Globus pallidus (tissue), 1 donor: ENCODE measurements at regions not wholly inside any gene's neighbourhood (a gene's known extent, or its start where the extent isn't known, plus 50 kb on each side); places are given as distances from the start of the nearest gene placed in this dataset.

ENCODE experiments used
- DNase-seq: peaks from one replicate; pipeline ENCODE4 v3.0.0-alpha.2; 2015; ENCODE audit warnings: low spot score

DNA sequence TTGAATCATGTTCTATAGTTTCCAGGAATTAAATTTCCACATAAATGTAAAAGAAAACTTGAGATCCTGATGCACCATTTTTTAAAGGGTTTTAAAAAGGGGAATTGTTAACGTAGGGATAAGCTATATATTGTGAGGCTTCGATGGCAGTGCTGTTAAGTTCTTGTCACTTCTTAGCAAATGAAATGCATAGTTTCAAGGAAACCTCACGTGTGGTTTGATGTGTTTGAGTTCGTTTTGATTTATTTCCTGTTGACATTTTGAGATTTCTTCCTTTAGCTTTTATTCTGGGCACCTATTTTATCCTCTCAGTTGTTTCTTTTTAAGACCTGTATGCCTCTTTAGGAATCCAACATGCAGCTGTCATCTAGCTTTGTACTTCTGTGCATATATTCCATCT lies 301.0 kb downstream of the DOCK8 start:
- DNase-seq, result no peak

DNA sequence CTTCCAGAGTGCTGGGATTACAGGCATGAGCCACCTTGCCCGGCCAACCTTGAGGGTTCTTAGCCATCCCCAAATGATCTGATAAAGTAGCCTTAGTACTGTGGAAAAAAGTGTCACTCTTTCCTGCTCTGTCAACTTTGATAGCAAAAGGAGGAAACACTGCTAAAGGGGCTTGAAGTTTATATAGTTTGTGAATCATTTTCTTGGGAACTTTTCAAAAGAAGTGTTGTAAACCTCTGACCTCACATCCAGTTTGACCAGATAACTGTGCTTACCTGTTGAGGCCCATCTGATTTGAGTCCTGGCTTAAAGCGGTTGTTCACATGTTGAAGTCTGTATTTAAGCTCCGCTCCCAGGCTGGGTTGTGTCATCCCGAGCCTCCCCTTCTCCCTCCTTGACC lies 303.3 kb downstream of the DOCK8 start:
- DNase-seq, result no peak

DNA sequence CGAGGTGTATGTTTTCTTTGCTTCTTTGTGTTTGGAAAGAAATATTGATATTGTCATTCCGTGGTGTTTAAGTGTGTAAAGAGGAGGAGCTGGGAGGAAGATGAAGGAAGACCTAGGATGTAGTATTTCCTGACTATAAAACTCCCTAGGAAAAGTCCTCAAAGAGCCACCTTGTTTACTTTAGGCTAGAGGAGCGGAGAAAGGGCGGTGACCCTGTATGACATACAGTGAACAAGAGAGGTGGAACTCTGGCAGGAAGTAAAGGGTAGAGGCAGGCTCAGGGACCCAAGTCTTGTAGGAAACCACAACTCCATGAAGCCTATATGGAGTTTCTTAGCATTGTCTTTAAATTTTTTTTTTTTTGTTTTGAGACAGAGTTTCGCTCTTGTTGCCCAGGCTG lies 303.9 kb downstream of the DOCK8 start:
- DNase-seq, result no peak

DNA sequence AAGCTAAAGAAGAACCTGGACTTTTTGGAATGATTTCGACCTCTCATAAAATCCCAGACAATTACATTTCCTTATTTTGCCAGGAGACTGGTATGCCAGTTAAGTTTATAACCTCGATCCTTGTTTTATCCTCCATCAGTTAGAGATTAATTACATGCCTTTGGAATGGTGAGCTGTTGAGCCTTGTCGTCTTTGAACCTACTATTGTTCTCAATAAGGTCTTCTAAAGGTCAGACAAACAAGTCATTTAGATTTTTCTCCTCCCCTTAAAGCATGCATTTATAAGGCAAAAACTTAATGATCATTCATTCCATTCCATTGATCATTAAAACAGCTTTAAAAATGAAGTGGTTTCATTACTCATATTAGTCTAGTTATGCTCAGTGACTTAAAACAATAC lies 304.9 kb downstream of the DOCK8 start:
- DNase-seq, result no peak

DNA sequence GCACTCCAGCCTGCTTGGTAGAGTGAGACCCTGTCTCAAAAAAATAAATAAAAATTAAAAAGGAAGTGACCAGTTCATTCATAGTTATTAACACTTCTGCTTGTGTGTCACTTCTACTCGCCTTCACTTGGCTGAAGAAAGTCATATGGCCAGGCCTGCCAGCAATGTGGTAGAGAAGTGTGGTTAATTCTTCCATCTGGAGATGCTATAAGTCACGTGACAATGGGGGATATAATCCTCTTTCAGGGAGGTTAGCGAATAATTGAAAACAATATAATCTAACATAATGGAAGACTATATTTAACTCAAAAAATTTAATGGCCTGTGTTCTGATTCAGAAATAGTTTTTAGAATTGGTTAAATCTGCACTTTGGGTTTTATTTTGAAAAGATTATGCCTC lies 305.6 kb downstream of the DOCK8 start:
- no peak for DNase-seq

DNA sequence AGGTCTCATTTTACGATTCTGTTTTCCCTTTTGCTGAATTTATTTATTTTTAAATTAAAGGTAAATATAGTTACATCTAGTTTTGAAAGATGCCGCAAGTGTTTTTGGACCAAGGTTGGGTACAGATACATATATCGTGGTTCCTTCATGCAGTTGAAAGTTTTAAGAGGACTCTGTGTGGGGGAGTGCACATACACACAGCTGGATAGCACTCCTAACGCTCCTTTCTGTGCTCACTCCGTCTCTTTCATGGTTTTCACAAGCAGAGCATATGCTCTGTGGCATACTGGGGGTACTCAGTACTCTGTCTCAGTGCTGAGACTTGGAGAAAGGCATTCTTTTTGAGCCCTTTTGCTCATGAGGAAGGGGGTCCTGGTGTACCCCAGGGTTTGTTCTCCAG lies 307.5 kb downstream of the DOCK8 start:
- DNase-seq, result no peak

DNA sequence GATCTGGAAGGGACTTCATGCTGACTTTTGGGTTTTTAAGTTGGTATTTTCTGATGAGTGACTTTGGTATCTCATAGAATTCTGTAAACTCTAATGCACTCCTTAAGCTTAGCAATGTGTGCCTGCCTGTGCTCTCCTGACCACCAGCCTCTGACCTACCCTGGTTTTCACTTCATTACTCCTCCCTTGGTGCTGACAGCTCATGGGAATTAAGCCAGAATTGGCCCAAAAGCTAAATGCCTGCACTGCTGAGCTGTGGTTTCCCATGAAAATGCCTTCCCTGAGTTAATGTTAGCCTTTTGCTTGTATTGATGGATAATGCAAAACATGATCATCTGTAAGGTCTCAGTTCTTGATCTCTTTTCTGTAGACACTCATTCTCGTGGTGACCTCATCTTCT lies 308.0 kb downstream of the DOCK8 start:
- no peak for DNase-seq

DNA sequence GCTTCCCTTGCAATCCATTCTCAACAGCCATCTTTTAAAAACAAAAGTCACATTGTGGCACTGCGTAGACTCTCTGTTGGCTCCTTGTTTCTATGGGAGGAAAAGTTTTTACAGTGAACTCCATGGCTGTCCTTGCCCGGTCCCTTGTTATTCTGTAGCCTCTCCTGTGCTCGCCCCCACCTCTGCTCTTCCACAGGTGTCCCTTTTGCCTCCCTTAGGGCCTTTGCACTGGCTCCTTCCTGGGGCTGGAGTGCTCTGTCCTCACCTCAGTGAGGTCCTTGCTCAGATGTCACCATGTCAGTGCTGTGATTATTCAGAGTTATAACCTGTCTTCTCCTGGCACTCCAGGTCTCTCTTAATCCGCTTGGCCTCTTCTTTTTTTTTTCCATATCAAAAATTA lies 308.8 kb downstream of the DOCK8 start:
- no peak for DNase-seq

DNA sequence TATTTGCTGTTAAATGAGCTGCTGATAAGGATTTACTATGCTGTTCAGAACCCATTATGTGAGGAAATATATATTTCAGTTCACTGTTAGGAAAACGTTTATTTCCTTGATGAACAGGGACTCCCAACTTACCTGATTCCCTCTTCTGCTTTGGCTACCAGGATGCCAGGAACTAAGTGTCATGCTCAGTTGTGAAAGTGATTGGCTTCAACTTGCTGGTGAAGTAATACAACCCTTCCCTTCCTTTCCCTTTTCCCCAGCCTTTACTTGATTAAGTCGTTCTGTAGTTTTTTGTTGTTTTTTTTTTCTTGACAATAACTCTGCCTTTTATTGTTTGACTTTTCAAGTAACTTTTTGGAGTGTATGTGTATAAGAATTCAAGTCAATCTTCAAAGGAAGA lies 309.3 kb downstream of the DOCK8 start:
- DNase-seq, result no peak

DNA sequence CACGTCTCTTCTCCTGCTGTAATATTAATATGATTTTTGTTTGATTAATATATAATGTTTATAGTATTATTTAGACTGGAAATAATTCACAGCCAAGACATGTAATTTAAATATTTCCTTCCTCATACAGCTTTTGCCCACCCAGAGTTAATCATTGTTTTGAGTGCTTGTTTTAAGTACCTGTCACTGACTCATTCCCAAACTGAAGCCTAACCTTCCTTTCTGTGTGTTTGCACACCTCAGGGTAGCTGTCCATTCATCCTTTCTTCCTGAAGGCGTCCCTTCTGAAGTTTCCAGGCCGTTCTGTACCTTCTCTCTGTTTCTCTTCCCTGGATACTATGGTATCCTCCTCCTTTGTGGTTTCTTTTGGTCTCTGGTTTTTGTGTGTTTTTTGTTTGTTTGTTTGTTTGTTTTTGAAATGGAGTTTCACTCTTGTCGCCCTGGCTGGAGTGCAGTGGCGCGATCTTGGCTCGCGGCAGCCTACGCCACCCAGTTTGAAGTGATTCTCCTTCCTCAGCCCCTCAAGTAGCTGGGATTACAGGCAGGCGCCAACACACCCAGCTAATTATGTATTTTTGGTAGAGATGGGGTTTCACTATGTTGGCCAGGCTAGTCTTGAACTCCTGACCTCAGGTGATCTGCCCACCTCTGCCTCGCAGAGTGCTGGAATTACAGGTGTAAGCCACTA lies 312.4 kb downstream of the DOCK8 start:
- no peak for DNase-seq

DNA sequence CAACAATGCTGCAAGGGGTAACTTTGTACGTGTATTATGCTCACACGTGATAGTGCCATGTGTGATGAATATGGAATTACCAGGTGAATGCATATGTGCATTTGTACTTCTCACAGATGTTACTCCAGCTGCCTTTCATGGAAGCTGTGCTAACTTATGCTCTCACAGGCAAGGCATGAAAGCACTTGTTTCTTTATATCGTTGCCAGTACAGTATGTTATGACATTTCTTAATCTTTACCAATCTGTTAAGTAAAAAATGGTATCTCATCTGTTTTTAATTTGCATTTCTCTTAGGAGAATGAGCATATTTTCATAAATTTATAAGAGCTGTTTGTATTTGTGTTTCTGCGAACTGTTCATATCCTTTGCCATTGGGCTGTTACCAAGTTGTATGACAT lies 311.8 kb upstream of the DMRT1 start:
- DNase-seq, result no peak

DNA sequence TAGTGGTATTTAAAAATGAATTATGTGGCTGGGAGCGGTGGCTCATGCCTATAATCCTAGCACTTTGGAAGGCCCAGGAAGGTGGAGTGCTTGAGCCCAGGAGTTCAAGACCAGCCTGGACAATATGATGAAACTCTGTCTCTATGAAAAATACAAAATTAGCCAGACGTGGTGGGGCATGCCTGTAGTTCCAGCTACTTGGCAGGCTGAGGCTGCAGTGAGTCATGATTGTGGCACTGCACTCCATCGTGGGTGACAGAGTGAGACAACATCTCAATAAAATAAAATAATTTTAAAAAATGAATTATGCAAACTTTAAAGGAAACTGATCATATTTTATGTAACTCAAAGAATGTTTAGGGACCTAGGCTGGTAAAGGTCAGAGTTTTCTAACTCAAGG lies 310.8 kb upstream of the DMRT1 start:
- DNase-seq, result no peak

DNA sequence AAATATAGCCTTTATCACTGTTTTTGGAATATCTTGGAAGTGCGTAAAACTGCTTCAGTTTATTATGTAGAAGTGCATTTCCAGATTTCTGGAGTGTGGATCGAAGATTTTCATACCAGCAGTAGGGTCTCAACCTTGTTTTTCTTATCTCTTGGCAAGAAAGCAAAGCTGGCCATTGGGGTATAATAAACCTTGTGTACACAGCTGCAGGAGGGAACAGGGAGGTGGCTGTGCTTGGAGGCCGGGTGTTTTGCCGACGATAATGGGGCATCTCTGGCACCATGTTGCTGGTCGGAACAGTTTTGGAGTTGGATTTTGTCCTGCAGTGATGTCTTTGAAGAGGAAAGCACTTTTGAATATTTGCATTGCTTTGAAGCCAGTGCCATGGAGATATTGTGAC lies 308.8 kb upstream of the DMRT1 start:
- DNase-seq, result no peak

DNA sequence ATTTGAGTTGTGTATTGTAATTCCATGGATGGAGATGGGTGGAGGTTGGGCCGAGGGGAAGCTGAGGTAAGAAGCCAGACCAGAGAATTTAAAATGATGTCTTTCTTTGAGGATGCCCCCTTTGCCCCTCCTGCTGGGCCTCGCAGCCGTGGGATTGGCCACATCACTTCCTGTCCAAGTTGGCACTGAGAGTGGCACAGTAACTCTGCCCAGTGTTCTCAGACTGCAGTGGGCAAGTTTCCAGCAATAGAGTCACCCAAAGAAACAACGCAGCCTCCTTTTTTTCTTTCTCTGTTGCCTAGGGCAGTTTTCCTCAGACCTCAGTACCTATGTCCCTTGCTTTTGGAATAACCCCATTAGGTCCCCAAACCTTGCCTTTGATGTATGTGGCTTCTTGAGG lies 306.6 kb upstream of the DMRT1 start:
- peak; percentile 92 for DNase-seq

DNA sequence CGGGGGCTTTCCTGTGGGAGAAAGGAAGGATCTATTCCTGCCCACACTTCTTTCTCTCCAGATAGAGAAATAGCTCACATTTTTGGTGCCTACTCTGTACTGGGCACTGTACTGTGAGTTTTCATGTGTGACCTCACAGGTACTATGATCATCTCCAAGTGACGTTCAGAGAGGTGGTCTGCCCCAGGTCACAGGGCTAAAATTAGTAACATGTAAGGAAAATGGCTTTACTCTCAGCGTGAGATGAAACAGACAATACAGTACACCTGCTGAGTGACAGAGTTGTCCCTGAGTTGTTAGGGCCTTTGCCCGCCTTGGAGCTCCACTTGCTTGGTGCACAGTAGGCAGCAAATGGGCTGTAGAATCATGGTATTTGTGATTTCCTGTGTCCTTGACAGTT lies 306.1 kb upstream of the DMRT1 start:
- no peak for DNase-seq

DNA sequence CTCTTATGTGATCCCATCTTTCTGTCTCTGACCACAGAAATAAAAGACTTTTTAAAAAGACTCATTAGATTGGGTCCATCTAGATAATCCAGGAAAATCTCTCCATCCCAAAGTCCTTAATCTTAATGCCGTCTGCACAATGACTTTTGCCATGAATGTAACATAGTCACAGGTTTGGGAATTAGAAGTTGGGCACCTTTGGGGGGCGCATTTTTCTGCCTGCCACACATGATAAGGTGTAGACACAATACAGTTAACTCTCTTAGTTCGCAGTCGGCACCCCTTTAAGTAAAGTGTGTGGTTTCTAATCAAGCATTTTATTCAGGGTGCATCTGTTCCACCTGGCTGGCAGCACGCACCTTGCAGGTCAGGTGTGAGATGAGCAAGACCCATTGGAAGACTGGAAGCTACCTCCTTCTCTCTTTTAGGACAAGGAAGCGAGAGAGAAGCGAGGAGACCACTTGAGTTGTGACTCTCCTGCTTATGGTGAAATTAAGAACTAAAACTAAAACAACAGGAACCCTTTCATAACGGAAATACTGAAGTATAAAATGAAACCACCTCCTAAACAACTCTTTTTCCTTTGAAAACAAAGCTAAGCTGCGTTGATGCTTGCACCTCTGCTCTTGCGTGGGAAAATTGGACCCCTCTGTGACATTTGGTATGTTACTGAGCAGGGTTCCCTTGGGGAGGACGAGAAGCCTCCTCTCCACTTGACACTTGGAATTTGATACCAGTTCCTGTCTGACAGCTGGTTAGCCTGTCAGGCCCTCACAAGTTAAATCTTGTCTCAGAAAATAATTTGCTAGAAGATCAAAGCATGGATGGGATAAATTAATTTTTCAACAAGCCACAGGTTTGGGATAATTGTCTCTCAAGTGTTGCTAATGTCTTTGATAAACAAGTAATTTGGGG lies 304.6 kb upstream of the DMRT1 start:
- no peak for DNase-seq

DNA sequence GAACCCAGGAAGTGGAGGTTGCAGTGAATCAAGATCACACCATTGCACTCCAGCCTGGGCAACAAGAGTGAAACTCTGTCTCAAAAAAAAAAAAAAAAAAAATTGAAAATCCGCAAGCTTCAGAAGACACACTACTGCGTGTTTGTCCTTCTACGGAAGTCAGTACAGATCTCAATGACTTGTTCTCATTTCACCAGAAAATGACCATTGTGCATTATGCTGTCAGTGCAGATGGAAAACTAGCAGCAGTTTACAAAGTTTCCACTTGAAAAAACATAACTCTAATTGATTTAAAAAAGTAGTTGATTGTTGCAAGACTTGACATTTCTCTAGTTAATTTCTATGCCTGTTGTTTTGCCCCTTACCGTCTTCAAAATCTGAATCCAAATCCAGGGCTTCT lies 298.0 kb upstream of the DMRT1 start:
- DNase-seq, result peak; percentile 51

DNA sequence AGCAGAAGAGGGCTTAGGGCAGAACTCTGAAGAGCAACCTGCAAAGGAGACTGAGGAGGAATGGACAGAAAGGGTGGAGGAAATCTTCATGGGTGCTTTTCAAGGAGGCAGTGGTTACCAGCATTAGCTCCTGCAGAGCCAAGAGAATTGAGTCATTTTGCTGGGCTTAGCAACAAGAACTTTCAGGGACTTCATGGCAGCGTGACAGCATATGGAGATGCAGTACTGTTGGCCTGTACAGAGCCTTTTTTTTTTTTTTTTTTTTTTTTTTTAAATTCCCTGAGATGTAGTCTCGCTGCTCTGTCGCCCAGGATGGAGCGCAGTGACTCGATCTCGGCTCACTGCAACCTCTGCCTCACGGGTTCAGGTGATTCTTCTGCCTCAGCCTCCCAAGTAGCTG lies 296.0 kb upstream of the DMRT1 start:
- no peak for DNase-seq

DNA sequence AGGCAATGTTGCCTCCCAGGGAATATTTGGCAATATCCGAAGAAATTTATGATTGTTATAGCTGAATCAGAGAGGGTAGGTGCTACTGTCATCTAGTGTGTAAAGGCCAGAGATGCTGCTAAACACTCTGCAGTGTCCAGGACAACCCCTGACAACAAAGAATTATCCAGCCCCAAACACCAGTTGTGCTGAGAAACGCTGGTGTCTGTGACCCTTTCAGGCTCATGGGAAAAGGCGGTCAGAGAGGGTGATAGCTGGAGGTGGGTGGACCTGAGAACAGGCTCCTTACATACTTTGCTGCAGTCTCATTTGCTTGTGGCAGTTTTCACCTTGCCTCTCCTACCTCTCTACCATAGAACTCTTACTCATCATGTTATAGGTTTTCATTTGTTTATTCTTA lies 295.3 kb upstream of the DMRT1 start:
- DNase-seq, result no peak

DNA sequence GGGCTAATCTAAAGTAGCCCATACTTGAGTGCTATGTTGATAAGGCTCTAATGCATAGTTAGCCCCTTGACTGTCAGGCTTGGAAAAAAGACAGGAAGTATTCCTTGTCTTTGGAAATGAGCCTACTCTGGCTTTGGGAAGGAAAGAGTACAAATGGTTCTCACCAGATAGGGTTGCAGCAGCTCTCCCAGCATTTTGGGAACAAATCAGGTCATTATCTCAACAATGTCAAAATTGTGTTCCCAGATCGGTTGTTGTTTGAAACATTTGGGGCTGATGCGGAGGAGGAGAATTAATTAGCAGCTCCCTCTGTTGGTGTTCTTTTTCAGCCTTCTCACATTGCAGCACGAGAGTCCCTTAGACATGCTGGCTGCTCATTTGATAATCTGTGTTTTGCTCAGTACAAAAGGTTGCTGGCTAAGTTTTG lies 294.7 kb upstream of the DMRT1 start:
- DNase-seq, result peak; percentile 85

DNA sequence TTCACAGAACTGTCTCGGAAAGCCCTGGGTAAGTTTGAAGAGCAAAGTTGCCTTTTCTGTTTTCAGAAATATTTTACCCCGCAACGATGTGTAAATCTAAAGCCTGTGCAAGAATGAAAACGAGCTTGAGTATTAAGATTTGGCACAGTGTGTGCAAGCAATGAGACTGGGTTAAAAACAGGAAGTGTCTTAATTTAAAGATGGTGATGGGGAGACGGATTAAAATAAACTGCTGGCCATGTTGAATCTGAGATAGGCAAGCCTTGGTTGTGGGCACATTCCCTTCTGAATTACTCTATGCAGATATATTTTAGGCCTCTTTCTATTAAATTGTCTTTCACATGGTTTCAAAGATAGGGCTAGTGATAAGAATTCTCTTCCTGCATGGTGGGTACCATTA lies 294.2 kb upstream of the DMRT1 start:
- DNase-seq, result no peak

DNA sequence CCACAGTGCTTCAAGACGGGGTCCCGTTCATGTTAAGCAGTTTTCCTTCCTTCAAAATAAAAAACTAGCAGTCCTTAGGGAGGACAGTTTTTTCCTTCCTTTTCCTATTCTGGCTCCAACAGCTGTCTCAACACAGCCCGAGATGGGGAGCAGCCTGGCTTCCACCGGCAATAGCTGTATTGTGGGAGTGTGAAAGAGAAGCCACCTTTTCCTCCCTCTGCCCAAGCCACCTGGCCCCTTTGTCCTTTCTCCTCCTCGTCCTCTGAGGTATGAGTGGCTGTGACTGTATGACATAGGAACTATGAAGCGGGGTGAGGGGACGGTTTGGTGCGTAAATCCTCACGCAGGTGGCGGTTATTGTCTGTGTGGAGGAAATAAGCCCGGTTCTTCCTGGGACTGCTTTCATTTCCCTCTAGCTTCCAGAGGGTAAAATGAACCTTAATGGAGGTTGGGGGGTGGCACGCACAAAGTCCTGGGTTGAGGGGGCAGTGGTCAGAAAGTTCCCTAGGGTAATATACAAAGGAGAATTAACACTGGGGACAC lies 292.0 kb upstream of the DMRT1 start:
- no peak for DNase-seq

DNA sequence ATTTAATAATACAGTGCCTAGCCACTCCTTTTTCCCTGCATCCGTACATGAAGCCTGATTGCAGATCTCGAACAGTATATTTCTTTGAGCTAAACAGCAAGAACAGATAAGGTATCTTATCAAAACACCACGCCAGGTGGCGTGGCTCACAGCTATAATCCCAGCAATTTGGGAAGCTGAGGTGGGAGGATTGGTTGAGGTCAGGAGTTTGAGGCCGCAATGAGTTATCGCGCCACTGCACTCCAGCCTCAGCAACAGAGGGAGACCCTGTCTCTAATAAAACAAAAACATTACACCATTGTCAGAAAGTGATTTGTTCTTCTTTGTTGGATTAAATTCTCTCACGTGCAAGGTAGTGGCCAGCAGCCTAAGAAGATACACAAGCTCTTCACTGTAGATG lies 291.2 kb upstream of the DMRT1 start:
- no peak for DNase-seq
